HG03460 (cell line): ENCODE measurements at regions not wholly inside any gene's neighbourhood (a gene's known extent, or its start where the extent isn't known, plus 50 kb on each side); places are given as distances from the start of the nearest gene placed in this dataset.
"Not testable (repeated sequence)": the region's sequence is repeated elsewhere in the genome, so short reads cannot be mapped to it uniquely, and the experiment has no call there.

Experiments used
- ATAC-seq: cut with Tn5 transposase; IDR thresholded peaks from one replicate; pipeline ENCODE4 v1.9.1; 2021; ENCODE audit not compliant: unreplicated experiment

DNA sequence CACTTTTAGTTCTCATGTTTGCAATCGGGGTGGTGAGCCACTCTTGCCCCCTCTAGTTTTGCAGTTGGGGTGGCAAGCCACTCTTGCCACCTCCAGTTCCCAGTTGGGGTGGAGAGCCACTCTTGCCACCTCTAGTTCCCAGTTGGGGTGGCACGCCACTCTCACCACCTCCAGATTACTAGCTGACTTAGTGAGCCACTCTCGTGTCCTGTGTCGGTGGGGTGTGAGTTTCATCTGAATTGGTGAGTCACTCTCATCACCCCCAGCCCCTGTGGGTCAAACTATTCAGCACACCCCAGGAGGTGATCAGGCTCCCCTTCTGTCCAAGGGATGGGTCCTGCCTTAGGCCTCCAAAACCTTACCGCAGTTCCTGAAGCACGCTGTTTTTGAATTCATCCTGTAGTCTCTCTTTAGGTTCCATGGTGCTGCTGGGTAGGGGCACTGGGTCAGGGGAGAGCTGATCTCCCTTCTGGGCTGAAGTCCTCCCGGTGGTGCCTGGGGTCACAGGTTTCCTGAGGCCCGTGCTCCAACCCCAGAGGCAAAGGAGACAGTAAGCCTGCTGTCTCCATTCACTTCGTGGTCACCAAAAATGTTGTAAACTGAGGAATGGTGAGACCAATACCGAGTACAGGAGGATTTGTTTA lies 224.2 kb upstream of the SYNCRIP start:
- ATAC-seq = no peak

DNA sequence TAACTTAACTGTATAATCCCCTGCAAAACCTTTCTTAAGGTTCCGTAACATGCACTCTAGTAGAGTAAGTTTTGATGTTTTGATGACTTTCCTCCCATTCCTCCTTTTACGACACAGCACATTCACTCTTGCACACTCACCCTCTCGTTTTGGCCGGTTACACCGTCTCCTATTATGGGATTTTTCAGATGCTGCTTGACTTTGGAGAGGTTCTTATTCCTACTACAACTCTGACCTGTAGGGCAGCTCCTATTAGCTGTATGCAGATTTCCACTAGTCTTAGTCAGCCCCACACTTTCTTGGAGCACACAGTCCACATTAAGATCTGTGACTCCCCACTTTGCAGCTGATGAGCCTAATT lies 223.7 kb upstream of the SYNCRIP start:
- no peak for ATAC-seq

DNA sequence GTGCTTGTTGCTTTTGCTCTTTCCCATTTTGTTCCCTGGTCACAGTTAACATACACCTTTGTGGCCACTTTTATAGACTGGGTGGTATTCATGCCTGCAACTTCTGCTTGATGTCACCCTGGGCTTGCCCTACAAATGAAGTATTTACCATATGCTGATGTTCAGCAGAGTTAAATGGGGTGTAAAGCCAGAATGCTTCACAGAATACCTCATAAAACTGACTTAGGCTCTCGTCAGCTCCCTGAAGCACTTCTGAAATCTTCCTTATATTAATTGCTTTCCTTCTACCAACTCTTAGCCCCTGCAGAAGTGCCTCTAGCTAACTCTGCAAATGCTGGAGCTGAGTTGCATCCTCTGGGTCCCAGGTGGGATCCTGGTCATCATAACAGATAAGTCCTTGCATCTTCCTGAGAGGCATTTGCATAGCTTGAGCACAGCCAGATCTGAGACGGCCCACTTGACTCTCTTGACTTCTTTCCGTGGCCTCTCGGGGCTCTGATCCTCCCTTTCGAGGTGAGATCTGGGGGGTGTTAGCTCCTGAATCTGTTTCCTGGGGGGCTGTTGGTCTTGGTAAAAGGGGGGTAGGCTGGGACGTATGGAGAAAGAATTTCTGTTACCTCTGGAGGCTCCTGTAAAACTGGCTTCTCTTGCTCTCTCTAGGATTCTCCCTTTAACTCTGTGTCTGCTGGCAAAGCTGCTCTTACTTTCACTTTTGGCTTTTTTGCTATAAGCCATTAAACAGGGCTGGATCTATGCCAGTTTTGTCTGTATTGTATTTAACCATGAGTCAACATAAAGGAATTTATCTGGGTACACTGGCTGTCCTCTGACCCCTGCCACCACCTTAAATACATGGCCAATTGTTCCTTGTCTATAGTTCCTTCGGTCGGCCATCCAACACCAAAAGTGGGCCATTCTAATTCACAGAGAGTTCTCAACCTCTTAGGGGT lies 223.0 kb upstream of the SYNCRIP start:
- ATAC-seq = no peak

- no peak for ATAC-seq
Observed at GRCh38 chr6:85864453-85865401, 222.0 kb upstream of the SYNCRIP start.

DNA sequence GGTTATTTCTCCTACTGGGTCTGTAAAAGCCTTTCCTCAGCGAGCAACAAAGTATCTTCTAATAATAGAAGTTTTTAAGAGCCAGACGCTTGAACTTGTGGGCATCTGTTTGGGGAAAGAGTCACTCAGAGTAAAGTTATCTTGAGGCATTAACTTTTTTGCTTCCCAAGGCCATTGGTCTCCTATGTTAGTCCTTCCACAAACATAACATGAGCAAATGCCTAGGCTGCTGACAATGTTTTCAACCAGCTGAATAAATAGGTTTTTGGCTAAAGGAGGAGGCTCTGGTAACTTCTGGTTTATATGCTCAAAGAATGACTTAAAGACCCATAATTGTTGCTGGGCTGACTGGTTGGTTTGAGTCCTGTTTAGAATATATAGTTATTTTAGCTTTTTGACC lies 213.5 kb upstream of the SYNCRIP start:
- ATAC-seq = no peak

DNA sequence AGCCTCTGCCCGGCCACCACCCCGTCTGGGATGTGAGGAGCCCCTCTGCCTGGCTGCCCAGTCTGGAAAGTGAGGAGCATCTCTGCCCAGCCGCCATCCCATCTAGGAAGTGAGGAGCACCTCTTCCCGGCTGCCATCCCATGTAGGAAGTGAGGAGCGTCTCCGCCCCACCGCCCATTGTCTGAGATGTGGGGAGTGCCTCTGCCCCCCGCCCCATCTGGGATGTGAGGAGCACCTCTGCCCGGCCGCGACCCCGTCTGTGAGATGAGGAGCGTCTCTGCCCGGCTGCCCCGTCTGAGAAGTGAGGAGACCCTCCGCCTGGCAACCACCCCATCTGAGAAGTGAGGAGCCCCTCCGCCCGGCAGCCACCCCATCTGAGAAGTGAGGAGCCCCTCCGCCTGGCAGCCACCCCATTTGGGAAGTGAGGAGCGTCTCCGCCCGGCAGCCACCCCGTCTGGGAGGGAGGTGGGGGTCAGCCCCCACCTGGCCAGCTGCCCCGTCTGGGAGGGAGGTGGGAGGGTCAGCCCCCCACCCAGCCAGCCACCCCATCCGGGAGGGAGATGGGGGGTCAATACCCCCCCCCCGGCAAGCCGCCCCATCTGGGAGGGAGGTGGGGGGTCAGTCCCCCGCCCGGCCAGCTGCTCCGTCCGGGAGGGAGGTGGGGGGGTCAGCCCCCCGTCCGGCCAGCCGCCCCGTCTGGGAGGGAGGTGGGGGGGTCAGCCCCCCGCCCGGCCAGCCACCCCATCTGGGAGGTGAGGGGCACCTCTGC lies 195.8 kb upstream of the SYNCRIP start:
- ATAC-seq = not testable (repeated sequence)

GRCh38 chr6:85828973-85829372 lies 186.3 kb upstream of the SYNCRIP start:
- no peak for ATAC-seq

DNA sequence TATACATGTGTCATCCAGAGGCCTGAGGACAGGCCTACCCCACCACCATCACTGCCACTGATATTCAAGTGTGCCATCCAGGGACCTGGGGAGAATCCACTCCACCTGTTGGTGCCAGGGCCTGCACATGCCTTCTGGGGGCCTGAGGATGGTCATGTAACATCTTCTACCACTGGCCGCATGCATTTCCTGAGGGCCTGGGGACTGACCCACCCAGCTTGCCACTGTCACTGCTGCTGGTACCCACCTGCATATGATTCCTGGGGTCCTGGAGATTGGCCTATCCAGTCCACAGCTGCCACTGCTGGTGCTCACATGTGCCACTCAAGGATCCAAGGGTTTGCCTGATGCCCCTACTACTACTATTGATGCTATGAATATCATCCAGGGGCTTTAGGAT lies 184.3 kb upstream of the SYNCRIP start:
- no peak for ATAC-seq

DNA sequence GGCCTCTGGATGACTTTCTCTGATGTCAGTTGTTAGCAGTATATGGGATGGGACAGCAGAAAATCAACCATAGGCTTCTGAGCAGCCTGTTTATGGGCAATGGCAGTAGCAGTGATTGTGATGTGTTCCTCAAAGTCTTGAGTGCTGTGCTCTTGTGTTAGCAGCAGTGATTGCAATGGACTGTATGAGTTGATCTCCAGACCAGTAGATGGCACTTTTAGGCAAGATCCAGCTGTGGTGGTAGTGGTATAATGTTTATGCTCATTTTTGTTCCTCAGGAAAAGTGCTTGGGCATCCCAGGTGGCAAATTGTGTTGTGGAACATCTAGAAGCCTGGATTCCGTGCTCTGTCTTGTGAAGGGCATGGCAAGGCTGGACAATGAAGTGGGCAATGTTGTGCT lies 181.6 kb upstream of the SYNCRIP start:
- no peak for ATAC-seq

GRCh38 chr6:85810558-85810957 lies 167.9 kb upstream of the SYNCRIP start:
- no peak for ATAC-seq

- no peak for ATAC-seq
Observed at GRCh38 chr6:85803721-85804120, 161.0 kb upstream of the SYNCRIP start.

GRCh38 chr6:85802162-85802561 lies 159.5 kb upstream of the SYNCRIP start:
- no peak for ATAC-seq

DNA sequence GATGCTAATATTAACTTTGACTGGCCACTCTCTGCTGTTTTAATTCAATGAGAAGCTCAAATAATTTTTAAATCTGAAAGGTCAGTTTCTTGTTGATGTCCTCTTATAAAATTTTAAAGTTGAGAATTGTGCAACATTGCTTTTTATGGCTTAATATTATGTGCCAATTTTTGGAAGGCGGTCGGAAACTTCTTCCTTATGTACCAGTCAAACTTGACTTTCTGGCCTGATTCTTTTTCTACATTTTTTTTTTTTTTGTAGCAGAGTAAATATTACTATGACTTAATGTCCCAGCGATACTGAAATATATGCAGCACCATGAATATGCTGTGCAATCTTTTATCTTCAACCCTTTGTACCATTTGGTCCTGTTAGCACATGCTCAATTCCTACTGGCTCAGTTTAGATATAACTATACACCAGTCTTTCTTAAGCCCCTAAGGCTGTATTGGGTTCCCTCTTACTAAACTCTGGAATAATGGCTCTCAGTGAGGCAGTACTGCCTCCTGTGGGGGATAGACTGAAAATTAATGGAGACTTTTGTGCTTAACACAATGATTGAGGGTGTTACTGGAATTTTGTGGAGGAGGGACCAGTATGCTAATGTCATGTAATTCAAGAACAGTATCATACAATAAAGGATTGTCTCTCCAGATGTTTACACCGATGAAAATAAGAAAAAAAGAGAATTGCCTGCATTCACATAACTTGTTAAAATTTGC lies 156.4 kb upstream of the SYNCRIP start:
- ATAC-seq = no peak

DNA sequence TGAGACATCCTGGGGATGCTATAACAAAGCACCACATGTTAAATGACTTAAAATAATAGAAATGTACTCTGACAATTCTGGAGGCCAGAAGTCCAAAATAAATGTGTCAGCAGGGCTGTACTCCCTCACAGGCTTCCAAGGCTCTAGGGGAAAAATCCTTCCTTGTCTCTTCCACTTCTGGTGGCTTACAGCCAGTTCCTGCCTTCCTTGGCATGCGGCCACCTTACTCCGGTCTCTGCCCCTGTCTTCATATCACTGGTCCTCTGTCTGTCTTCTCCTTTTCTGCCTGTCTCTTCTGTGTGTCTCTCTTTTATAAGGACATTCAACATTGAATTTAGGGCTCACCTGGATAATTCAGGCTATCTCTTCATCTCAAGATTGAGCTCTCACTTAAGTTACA lies 155.3 kb upstream of the SYNCRIP start:
- no peak for ATAC-seq

- ATAC-seq = no peak
Observed at GRCh38 chr6:85795945-85796344, 153.3 kb upstream of the SYNCRIP start.

- ATAC-seq = no peak
Observed at GRCh38 chr6:85792254-85792653, 149.6 kb upstream of the SYNCRIP start.

- no peak for ATAC-seq
Observed at GRCh38 chr6:85775883-85776282, 133.2 kb upstream of the SYNCRIP start.

GRCh38 chr6:85772641-85773040 lies 130.0 kb upstream of the SYNCRIP start:
- ATAC-seq = no peak

DNA sequence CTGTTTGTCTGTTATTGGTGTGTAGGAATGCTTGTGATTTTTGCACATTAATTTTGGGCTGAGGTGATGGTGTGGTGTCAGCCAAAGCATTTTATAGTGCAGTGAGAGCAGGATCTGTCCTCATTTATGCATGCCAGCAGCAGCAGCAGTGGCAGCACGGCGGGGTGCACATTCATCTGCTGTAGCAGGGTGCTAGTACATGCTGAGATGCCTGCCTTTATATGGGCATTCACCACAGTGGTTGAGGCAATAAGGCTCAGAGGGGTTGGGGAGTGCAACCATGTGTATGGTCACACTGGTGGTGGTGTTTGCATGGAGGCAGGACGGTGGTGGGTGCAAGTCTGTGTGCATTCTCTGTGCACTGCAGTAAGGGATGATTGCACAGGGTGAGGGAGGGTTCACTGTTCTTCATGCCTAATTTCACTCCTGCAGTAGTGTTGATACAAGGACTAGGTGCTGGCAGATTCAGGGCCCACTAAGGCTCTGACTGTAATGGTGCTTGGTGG lies 129.3 kb upstream of the SYNCRIP start:
- no peak for ATAC-seq

DNA sequence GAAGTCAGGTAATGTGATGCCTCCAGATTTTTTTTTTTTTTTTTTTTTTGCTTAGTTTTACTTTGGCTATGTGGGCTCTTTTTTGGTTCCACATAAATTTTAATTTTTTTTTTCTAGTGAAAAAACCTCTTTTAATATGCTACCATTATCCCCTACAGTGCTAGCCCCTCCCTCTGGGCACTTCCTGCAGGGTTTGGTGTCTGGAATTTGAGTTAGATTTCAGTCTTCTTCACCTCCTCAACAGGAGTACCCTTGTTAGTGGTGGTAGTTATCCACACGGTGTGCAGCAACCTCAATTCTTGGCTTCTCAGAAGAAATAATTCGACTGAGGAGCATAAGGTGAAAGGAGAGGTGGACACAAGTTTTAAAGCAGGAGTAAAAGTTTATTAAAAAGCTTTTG lies 128.8 kb upstream of the SYNCRIP start:
- ATAC-seq = no peak
